Stomach (tissue), 4 donors: ENCODE measurements at regions not wholly inside any gene's neighbourhood (a gene's known extent, or its start where the extent isn't known, plus 50 kb on each side); places are given as distances from the start of the nearest gene placed in this dataset.

ENCODE experiments used
- EP300 ChIP-seq: sonication (generic); formaldehyde crosslinking; IDR thresholded peaks from one replicate; pipeline ENCODE4 v1.6.1; 2017; ENCODE audit warnings: antibody characterized with exemption
- POLR2A ChIP-seq, 4 donors: fragments of 450-650 bp; IDR thresholded peaks; one replicate each; pipeline ENCODE4 v1.6.1; 2016; ENCODE audit warnings: antibody characterized with exemption in 4 of 4, control low read depth in 2 of 4, mild to moderate bottlenecking in 1 of 4, moderate library complexity in 1 of 4
- POLR2AphosphoS5 ChIP-seq, 3 donors: sonication (generic); formaldehyde crosslinking; IDR thresholded peaks; one replicate each; pipeline ENCODE4 v1.6.1; 2016; ENCODE audit warnings: antibody characterized with exemption in 3 of 3

GRCh38 chr4:20591571-20591970, 108.7 kb upstream of the PACRGL start:
- TF ChIP-seq EP300 (no peak), POLR2A (IDR thresholded peaks at IDR 0.05) (no peak), POLR2AphosphoS5 (IDR thresholded peaks at IDR 0.05) (no peak)
